RWPE1 (cell line): ENCODE measurements at regions not wholly inside any gene's neighbourhood (a gene's known extent, or its start where the extent isn't known, plus 50 kb on each side); places are given as distances from the start of the nearest gene placed in this dataset.
"Not testable (repeated sequence)": the region's sequence is repeated elsewhere in the genome, so short reads cannot be mapped to it uniquely, and the experiment has no call there.

Experiments
- CTCF ChIA-PET: fragments of 350-600 bp; sonication (Branson Sonifier 250); formaldehyde crosslinking; extraction: SDS; loops from one replicate; lab custom pipeline; 2021; lab: Yijun Ruan, JAX
- POLR2A ChIA-PET: fragments of 400-600 bp; formaldehyde crosslinking; extraction: SDS; loops from one replicate; lab custom pipeline; 2020; ENCODE audit warnings: antibody characterized with exemption; ENCODE audit not compliant: low non-redundant PET; lab: Yijun Ruan, JAX
- DNase-seq: peaks from one replicate; pipeline ENCODE4 v3.0.0; 2012; ENCODE audit warnings: low spot score
- H3K27ac ChIP-seq: fragments of 450-650 bp; 2 replicates; pipeline ENCODE4 v1.5.1; 2017

GRCh38 chr9:41839786-41840185 is 289.4 kb downstream of the CNTNAP3B start:
- POLR2A ChIA-PET, DNase-seq, H3K27ac ChIP-seq, CTCF ChIA-PET: not testable (repeated sequence)

DNA sequence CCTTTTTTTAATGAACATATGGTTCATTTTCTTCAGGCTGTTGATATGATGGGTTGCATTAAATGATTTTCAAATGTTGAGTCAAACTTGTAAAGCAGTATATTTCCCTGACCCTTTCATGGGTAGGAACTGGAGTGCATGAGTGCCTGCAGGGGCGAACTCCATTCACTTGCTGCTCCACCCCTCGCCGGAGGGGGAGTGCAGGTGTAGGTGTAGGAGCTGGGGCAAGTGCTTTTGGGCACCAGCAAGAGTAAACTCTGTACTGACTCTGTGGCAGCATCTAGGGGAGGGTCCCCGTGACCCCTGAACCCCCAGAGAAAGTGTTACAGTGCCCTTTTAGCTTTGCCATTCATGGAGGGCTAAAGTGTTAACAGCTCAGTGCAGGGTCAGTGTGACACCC is 290.3 kb downstream of the CNTNAP3B start:
- CTCF ChIA-PET, DNase-seq, POLR2A ChIA-PET, H3K27ac ChIP-seq: not testable (repeated sequence)

DNA sequence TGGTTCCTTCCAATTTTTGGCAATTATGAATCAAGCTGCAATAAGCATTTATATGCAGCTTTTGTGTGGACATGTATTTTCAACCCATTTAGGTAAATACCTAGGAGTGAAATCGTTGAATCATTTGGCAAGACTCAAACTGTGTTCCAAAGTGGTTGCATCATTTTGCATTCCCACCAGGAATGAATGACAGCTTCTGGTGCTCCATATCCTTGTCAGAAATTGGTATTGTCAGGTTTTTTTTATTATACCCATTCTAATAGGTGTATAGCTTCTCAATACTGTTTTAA is 290.7 kb downstream of the CNTNAP3B start:
- POLR2A ChIA-PET, H3K27ac ChIP-seq, CTCF ChIA-PET, DNase-seq: not testable (repeated sequence)

- DNase-seq, H3K27ac ChIP-seq, CTCF ChIA-PET, POLR2A ChIA-PET: not testable (repeated sequence)
Measured at GRCh38 chr9:41837684-41838561, 291.3 kb downstream of the CNTNAP3B start.

DNA sequence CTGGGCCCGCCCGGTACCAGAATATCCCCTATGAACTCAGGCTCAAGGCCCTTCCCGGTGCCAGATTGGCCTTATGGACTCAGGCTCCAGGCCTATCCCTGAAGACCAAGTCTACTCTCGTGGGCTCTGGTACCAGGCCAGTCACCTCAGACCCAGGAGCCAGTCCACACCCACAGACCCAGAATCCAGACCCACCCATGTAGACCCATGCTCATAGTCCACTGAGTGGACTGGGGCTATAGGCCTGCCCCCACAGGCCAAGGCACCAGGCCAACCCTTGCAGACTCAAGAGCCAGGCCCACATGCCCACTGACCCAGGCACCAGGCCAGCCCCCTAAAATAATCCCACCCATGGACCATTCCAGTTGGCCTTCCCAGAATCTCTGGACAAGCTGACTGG is 296.1 kb downstream of the CNTNAP3B start:
- CTCF ChIA-PET, result not testable (repeated sequence)

GRCh38 chr9:41824723-41825122 is 304.5 kb downstream of the CNTNAP3B start:
- DNase-seq, CTCF ChIA-PET, H3K27ac ChIP-seq, POLR2A ChIA-PET: not testable (repeated sequence)

More for the DNA sequence above, 296.1 kb downstream of the CNTNAP3B start:
- H3K27ac ChIP-seq, POLR2A ChIA-PET, DNase-seq: not testable (repeated sequence)

GRCh38 chr9:41802706-41803105 is 326.5 kb downstream of the CNTNAP3B start:
- DNase-seq, H3K27ac ChIP-seq, POLR2A ChIA-PET, CTCF ChIA-PET: not testable (repeated sequence)

GRCh38 chr9:41798684-41799083 is 330.5 kb downstream of the CNTNAP3B start:
- CTCF ChIA-PET, H3K27ac ChIP-seq, POLR2A ChIA-PET, DNase-seq: not testable (repeated sequence)

GRCh38 chr9:41790719-41791363 is 338.4 kb downstream of the CNTNAP3B start:
- H3K27ac ChIP-seq, DNase-seq, CTCF ChIA-PET, POLR2A ChIA-PET: not testable (repeated sequence)

GRCh38 chr9:41790007-41790406 is 339.2 kb downstream of the CNTNAP3B start:
- POLR2A ChIA-PET, CTCF ChIA-PET, H3K27ac ChIP-seq, DNase-seq: not testable (repeated sequence)

DNA sequence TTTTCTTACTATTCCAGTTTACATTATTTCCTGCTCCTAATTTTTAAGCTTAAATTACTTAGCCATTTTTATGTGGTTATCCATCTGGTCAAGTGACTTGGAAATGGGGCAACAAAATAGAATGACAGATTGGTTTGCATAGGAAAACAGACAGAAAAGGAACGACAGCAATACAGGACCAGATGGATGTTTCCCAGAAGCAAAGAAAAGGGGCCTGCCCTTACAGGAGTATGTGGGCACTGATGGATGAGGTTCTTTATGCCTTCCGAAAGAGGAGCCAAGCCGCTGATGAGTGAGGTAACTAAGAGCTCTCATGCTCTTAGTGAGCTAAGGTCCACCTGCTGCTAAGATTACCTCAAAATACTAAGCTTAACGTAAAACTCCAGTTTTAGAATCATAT is 339.8 kb downstream of the CNTNAP3B start:
- H3K27ac ChIP-seq, DNase-seq, POLR2A ChIA-PET, CTCF ChIA-PET: not testable (repeated sequence)

GRCh38 chr9:41787951-41788350 is 341.3 kb downstream of the CNTNAP3B start:
- DNase-seq, H3K27ac ChIP-seq, POLR2A ChIA-PET, CTCF ChIA-PET: not testable (repeated sequence)

DNA sequence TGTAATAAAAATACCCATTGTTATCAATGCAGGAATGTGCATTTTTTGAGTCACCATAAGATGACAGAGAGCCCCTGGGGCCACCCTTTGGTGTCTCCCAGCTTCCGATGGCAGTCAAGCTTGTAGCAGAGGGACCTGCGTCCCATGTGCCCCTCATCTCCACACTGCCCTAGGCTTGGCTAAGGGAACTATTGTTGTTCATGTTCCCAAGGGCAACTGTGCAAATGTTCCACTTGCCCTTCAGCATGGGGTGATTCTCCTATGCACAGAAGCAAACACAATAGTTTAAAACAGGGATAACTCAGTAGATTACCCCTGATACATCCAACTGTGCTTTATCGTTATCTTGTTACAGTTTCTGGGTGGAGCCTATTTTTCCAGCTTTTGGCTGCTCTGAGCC is 342.0 kb downstream of the CNTNAP3B start:
- POLR2A ChIA-PET, CTCF ChIA-PET, H3K27ac ChIP-seq, DNase-seq: not testable (repeated sequence)

GRCh38 chr9:41784006-41784405 is 345.2 kb downstream of the CNTNAP3B start:
- CTCF ChIA-PET, DNase-seq, H3K27ac ChIP-seq, POLR2A ChIA-PET: not testable (repeated sequence)

GRCh38 chr9:41783070-41783810 is 346.0 kb downstream of the CNTNAP3B start:
- H3K27ac ChIP-seq, POLR2A ChIA-PET, CTCF ChIA-PET, DNase-seq: not testable (repeated sequence)

GRCh38 chr9:41781899-41782298 is 347.3 kb downstream of the CNTNAP3B start:
- POLR2A ChIA-PET, DNase-seq, H3K27ac ChIP-seq, CTCF ChIA-PET: not testable (repeated sequence)

DNA sequence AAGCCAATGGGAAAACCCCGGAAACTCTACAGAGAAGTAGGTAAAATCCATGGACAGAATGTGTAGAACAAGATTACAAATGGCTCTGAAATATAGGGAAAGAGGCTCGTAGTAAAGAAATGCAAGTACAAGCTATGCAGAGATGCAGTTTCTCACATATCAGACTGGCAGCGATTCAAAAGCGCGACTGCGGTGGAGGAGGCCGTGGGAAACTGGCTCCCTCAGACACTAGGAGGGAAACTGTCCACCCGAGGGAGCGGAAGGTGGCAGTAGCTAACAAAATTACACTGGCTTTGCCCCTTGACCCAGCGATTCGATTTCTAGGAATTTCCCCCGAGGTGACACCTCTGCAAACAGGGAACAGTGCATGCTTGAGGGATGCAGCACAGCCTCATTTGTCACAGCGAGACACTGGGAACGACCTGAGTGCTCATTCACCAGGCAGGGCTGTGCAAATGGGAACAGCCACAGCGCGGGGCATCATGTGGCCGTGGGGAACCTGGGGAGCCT is 349.3 kb downstream of the CNTNAP3B start:
- DNase-seq, CTCF ChIA-PET, H3K27ac ChIP-seq, POLR2A ChIA-PET: not testable (repeated sequence)
